HG02943 (cell line): ENCODE measurements at regions not wholly inside any gene's neighbourhood (a gene's known extent, or its start where the extent isn't known, plus 50 kb on each side); places are given as distances from the start of the nearest gene placed in this dataset.

Experiments used
- ATAC-seq: cut with Tn5 transposase; IDR thresholded peaks from one replicate; pipeline ENCODE4 v1.9.1; 2021; ENCODE audit warnings: mild to moderate bottlenecking, low read depth, moderate library complexity; ENCODE audit not compliant: unreplicated experiment

GRCh38 chr22:46064228-46064965 lies 85.9 kb upstream of the PPARA start:
- no peak for ATAC-seq

GRCh38 chr22:46064966-46065666 lies 85.2 kb upstream of the PPARA start:
- ATAC-seq, result no peak

GRCh38 chr22:46065691-46066454 lies 84.5 kb upstream of the PPARA start:
- no peak for ATAC-seq

GRCh38 chr22:46066691-46067090 lies 83.6 kb upstream of the PPARA start:
- ATAC-seq, result no peak

GRCh38 chr22:46067159-46068111 lies 82.9 kb upstream of the PPARA start:
- ATAC-seq, result no peak

GRCh38 chr22:46068181-46068592 lies 82.1 kb upstream of the PPARA start:
- no peak for ATAC-seq

GRCh38 chr22:46068593-46069491 lies 81.5 kb upstream of the PPARA start:
- no peak for ATAC-seq

GRCh38 chr22:46069521-46070214 lies 80.7 kb upstream of the PPARA start:
- no peak for ATAC-seq

GRCh38 chr22:46070215-46070802 lies 80.0 kb upstream of the PPARA start:
- no peak for ATAC-seq

GRCh38 chr22:46070803-46071450 lies 79.4 kb upstream of the PPARA start:
- no peak for ATAC-seq

GRCh38 chr22:46071451-46072109 lies 78.7 kb upstream of the PPARA start:
- no peak for ATAC-seq

GRCh38 chr22:46072110-46072881 lies 78.0 kb upstream of the PPARA start:
- ATAC-seq, result no peak

GRCh38 chr22:46072981-46073682 lies 77.2 kb upstream of the PPARA start:
- ATAC-seq, result no peak

GRCh38 chr22:46073683-46074504 lies 76.4 kb upstream of the PPARA start:
- ATAC-seq, result no peak
